ENCODE measurements at regions not wholly inside any gene's neighbourhood (a gene's known extent, or its start where the extent isn't known, plus 50 kb on each side); places are given as distances from the start of the nearest gene placed in this dataset.

GRCh38 chr5:74462356-74462755 lies 178.2 kb downstream of the ENC1 start:
- TF ChIP-seq CTCF (IDR thresholded peaks at IDR 0.05; ENCODE audit: low read depth, low read length) = no peak
- H3K27ac ChIP-seq = no peak overlapping the region

DNA sequence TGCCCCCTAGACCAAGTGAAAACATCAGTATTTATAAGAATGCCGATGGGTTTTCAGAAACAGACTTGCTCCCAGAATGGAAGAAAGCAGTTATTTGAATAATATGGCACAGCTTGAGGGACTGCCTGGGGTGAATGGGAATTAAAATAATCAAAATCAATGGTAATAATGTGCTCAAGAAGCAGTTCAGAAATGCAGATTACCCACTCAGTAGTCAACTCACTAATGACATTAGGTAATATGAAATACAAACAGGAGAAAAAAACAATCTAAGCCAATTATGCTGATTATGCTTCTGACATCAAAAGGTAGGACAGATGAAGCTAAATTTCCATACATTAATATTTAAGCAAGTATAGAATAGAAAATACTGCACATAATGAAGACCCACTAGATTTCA lies 179.3 kb downstream of the ENC1 start:
- Histone ChIP-seq H3K4me1 (ENCODE audit: low read depth) (no peaks in the 10 kb centered on the region), H3K4me3 (no peak overlapping the region), H3K36me3 (no peaks in the 10 kb centered on the region), H3K27ac (no peak overlapping the region), H3K9me3 (ENCODE audit: low read depth) (no peaks in the 10 kb centered on the region), H3K27me3 (no peaks in the 10 kb centered on the region)
- TF ChIP-seq CTCF (IDR thresholded peaks at IDR 0.05; ENCODE audit: low read depth, low read length) = no peak
- no peak for DNase-seq (ENCODE audit: low read depth in 1 of 2, low spot score in 1 of 2)

More at GRCh38 chr5:74462356-74462755, 178.2 kb downstream of the ENC1 start:
- no peak for DNase-seq (ENCODE audit: low read depth in 1 of 2, low spot score in 1 of 2)
- no peaks in the 10 kb centered on the region for H3K4me1 ChIP-seq (ENCODE audit: low read depth)
- no peaks in the 10 kb centered on the region for H3K9me3 ChIP-seq (ENCODE audit: low read depth)
- no peaks in the 10 kb centered on the region for H3K36me3 ChIP-seq
- no peak overlapping the region for H3K4me3 ChIP-seq
- H3K27me3 ChIP-seq = no peaks in the 10 kb centered on the region

DNA sequence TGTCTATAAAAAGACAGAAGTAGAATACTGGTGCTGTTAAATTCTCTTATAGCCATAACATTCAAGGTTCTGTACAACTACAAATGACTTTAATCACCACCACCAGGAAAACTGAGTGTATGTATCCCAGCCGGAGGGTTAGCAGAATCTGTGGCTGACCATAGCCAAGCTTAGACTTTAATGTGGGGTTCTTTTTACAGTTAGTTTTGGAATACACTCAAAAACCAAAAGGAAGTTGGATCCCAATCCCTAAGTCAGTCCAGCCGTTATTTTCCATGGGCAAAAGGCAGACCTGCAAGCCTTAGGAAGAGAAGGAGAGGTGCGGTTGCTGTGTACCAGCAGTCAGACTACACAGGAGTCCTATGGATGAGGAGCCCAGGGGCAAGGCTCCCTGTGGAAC lies 179.8 kb downstream of the ENC1 start:
- TF ChIP-seq CTCF (IDR thresholded peaks at IDR 0.05; ENCODE audit: low read depth, low read length) = no peak
- no peaks in the 10 kb centered on the region for H3K4me1 ChIP-seq (ENCODE audit: low read depth)
- H3K9me3 ChIP-seq (ENCODE audit: low read depth) = no peaks in the 10 kb centered on the region
- no peak for DNase-seq (ENCODE audit: low read depth in 1 of 2, low spot score in 1 of 2)
- no peak overlapping the region for H3K27ac ChIP-seq
- H3K36me3 ChIP-seq = no peaks in the 10 kb centered on the region
- no peak overlapping the region for H3K4me3 ChIP-seq
- H3K27me3 ChIP-seq = no peaks in the 10 kb centered on the region

DNA sequence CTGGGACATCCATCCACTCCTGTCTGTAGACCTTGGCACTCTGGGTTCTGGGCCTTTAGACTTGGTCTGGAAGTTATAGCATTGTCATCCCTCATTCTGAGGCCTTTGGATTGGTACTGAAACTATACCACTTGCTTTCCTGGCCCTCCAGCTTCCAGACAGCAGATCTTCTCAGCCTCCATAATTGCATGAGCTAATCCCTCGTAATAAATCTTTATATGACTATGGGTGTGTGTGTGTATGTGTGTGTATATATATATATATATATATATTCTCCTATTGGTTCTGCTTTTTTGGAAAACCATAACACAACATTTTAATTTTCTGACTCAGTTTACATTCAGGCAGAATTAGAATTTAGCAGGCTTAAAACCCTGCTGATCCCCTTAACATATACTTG lies 180.5 kb downstream of the ENC1 start:
- H3K36me3 ChIP-seq = no peaks in the 10 kb centered on the region
- DNase-seq (ENCODE audit: low read depth in 1 of 2, low spot score in 1 of 2) = no peak
- TF ChIP-seq CTCF (IDR thresholded peaks at IDR 0.05; ENCODE audit: low read depth, low read length) = no peak
- no peaks in the 10 kb centered on the region for H3K4me1 ChIP-seq (ENCODE audit: low read depth)
- H3K4me3 ChIP-seq = no peak overlapping the region
- no peaks in the 10 kb centered on the region for H3K9me3 ChIP-seq (ENCODE audit: low read depth)
- no peak overlapping the region for H3K27ac ChIP-seq
- no peaks in the 10 kb centered on the region for H3K27me3 ChIP-seq

- TF ChIP-seq CTCF (IDR thresholded peaks at IDR 0.05; ENCODE audit: low read depth, low read length) = no peak
- H3K36me3 ChIP-seq = no peaks in the 10 kb centered on the region
Observed at GRCh38 chr5:74457876-74458275, 182.7 kb downstream of the ENC1 start.

More at GRCh38 chr5:74457876-74458275, 182.7 kb downstream of the ENC1 start:
- no peak overlapping the region for H3K4me3 ChIP-seq
- H3K27me3 ChIP-seq = no peaks in the 10 kb centered on the region
- no peak for DNase-seq (ENCODE audit: low read depth in 1 of 2, low spot score in 1 of 2)
- no peaks in the 10 kb centered on the region for H3K9me3 ChIP-seq (ENCODE audit: low read depth)
- H3K27ac ChIP-seq = no peak overlapping the region
- H3K4me1 ChIP-seq (ENCODE audit: low read depth) = no peaks in the 10 kb centered on the region

All from cardiac muscle cell (in vitro differentiated cells and primary cell).